ENCODE measurements at regions not wholly inside any gene's neighbourhood (a gene's known extent, or its start where the extent isn't known, plus 50 kb on each side); places are given as distances from the start of the nearest gene placed in this dataset.

DNA sequence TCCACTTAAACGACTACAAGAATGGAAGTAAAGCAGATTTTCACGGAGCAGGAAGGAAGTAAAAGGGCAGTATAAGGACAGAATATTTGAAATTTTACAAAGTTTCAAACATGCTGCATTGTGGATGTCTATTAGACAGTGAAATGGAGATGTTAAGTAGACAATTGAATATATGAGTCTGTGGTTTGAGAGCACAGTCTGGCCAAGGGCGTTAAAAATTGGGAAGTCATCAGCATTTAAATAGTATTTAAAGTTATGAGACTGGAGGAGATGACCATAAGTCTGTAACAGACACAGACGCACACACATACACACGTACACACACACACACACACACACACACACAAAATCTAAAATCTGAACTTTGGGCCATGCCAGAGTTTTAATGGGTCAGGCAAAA lies 935.9 kb downstream of the EPHA3 start:
- DNase-seq (ENCODE audit: unreplicated experiment), result no peak
- H3K4me3 Mint-ChIP-seq (ENCODE audit: unreplicated experiment), result no peak overlapping the region
- no peaks in the 10 kb centered on the region for H3K4me1 Mint-ChIP-seq (ENCODE audit: insufficient read depth, unreplicated experiment)
- ChIA-PET POLR2A (no interaction called here), CTCF (no interaction called here)
- no TSS peak for BruUV-seq (replicated peaks)
- H3K9me3 Mint-ChIP-seq (ENCODE audit: unreplicated experiment), result no peaks in the 10 kb centered on the region
- intact Hi-C loops (cut with micrococcal nuclease), result no loop called here
- H3K27ac Mint-ChIP-seq (ENCODE audit: low read depth, unreplicated experiment), result no peak overlapping the region
- TF ChIP-seq, protein P1, sequence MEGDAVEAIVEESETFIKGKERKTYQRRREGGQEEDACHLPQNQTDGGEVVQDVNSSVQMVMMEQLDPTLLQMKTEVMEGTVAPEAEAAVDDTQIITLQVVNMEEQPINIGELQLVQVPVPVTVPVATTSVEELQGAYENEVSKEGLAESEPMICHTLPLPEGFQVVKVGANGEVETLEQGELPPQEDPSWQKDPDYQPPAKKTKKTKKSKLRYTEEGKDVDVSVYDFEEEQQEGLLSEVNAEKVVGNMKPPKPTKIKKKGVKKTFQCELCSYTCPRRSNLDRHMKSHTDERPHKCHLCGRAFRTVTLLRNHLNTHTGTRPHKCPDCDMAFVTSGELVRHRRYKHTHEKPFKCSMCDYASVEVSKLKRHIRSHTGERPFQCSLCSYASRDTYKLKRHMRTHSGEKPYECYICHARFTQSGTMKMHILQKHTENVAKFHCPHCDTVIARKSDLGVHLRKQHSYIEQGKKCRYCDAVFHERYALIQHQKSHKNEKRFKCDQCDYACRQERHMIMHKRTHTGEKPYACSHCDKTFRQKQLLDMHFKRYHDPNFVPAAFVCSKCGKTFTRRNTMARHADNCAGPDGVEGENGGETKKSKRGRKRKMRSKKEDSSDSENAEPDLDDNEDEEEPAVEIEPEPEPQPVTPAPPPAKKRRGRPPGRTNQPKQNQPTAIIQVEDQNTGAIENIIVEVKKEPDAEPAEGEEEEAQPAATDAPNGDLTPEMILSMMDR (IDR thresholded peaks at IDR 0.05; ENCODE audit: unreplicated experiment), result no peak
- no peaks in the 10 kb centered on the region for H3K27me3 Mint-ChIP-seq (ENCODE audit: insufficient read depth, unreplicated experiment)
- no peaks in the 10 kb centered on the region for H3K36me3 Mint-ChIP-seq (ENCODE audit: insufficient read depth, unreplicated experiment)

DNA sequence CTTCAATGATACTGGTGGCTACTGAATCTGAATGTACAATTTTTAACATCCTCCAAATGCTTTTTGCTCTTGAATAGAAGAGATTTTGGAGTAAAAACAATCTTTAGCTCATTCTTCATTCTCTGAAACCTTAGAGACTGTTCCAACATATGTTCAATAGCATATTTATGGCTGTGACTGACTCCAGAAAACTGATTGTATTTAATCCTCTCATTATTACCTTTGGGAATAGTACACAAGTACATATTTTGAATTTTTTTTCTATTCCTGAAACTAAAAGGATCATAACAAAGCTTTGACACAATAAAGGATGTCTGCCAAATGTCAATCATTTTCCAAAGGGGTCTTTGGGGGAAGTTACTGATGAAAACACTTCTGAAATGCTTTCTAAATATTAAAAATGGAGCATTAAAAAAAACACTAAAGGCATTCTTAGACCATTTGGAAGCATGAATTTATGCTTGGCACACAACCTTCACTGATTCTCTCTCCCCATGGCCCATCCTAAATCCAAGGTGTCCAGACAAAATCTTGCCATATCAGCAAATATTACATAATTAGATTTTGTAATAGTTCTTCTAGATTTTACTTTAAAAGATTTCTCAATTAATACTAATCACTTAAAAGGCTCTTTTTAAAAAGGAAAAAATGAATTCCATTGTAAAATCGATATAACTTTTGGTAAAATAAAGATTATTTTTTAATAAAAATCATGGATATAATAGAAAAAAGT lies 936.8 kb downstream of the EPHA3 start:
- DNase-seq (ENCODE audit: unreplicated experiment), result no peak
- intact Hi-C loops (cut with micrococcal nuclease), result no loop called here
- ChIA-PET CTCF (no interaction called here), POLR2A (no interaction called here)
- no peaks in the 10 kb centered on the region for H3K4me1 Mint-ChIP-seq (ENCODE audit: insufficient read depth, unreplicated experiment)
- no peak overlapping the region for H3K4me3 Mint-ChIP-seq (ENCODE audit: unreplicated experiment)
- H3K36me3 Mint-ChIP-seq (ENCODE audit: insufficient read depth, unreplicated experiment), result no peaks in the 10 kb centered on the region
- TF ChIP-seq, protein P1 (IDR thresholded peaks at IDR 0.05; ENCODE audit: unreplicated experiment), result no peak
- no TSS peak for BruUV-seq (replicated peaks)
- no peak overlapping the region for H3K27ac Mint-ChIP-seq (ENCODE audit: low read depth, unreplicated experiment)
- H3K9me3 Mint-ChIP-seq (ENCODE audit: unreplicated experiment), result no peaks in the 10 kb centered on the region
- H3K27me3 Mint-ChIP-seq (ENCODE audit: insufficient read depth, unreplicated experiment), result no peaks in the 10 kb centered on the region

DNA sequence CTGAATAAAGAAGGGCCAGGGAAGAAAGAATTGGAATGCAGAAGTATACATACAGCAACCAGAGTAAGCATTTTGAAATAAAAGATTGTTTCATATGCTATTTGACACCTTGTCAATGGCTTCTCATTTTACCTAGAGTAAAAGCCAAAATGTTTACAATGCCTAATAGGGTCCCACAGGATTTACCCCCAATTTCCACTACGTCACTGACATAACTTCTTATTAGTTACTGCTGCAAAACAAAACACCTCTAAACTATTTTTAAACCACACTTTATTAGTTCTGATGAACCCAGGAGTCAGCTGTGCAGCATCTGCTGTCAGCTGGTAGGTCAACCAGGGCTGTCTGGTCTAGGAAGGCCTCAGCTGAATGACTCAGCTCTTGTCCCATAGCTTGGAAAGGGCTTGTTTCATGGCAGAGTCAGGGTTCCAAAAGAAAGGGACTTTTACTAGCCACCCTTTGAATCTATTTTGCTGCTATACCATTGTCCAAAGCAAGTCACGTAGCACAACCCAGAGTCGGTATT lies 945.1 kb downstream of the EPHA3 start:
- Mint-ChIP-seq H3K9me3 (ENCODE audit: unreplicated experiment) (no peaks in the 10 kb centered on the region), H3K27ac (ENCODE audit: low read depth, unreplicated experiment) (no peak overlapping the region), H3K4me3 (ENCODE audit: unreplicated experiment) (no peak overlapping the region), H3K4me1 (ENCODE audit: insufficient read depth, unreplicated experiment) (no peaks in the 10 kb centered on the region), H3K27me3 (ENCODE audit: insufficient read depth, unreplicated experiment) (no peaks in the 10 kb centered on the region), H3K36me3 (ENCODE audit: insufficient read depth, unreplicated experiment) (no peaks in the 10 kb centered on the region)
- no peak for DNase-seq (ENCODE audit: unreplicated experiment)
- no TSS peak for BruUV-seq (replicated peaks)
- TF ChIP-seq, protein P1 (IDR thresholded peaks at IDR 0.05; ENCODE audit: unreplicated experiment), result no peak
- ChIA-PET CTCF (interaction anchor here (0.5 to 0.6 kb wide), 2 partner anchors 233 to 478 kb away, joined by 3 read pairs; no protein-coding TSS in a partner anchor), POLR2A (no interaction called here)
- intact Hi-C loops (cut with micrococcal nuclease), result no loop called here

DNA sequence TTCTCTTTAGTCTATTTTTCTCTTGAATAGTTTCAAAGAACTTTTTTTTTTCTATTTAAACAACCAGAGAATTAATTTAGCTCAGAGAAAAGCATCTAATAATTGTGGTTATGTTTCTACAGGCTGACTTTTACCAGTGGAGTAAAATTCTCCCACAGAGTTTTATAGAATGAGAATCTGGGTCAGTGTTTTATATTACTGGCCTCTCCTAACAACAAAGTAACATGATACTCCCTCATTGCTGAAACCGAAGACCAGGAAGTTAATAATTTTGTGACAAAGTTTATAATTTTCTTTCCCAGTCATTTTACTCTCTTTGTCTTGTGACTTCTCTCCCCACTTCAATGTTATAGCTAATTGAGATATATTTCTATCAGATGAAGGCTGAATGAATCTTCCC lies 946.9 kb downstream of the EPHA3 start:
- no peak for DNase-seq (ENCODE audit: unreplicated experiment)
- H3K4me1 Mint-ChIP-seq (ENCODE audit: insufficient read depth, unreplicated experiment), result no peaks in the 10 kb centered on the region
- no peaks in the 10 kb centered on the region for H3K9me3 Mint-ChIP-seq (ENCODE audit: unreplicated experiment)
- ChIA-PET POLR2A (no interaction called here), CTCF (interaction anchor here (0.6 kb wide), 1 partner anchor 1873 kb away, joined by 3 read pairs; no protein-coding TSS in a partner anchor)
- no peak overlapping the region for H3K27ac Mint-ChIP-seq (ENCODE audit: low read depth, unreplicated experiment)
- intact Hi-C loops (cut with micrococcal nuclease), result no loop called here
- TF ChIP-seq, protein P1 (IDR thresholded peaks at IDR 0.05; ENCODE audit: unreplicated experiment), result no peak
- no peaks in the 10 kb centered on the region for H3K36me3 Mint-ChIP-seq (ENCODE audit: insufficient read depth, unreplicated experiment)
- no peaks in the 10 kb centered on the region for H3K27me3 Mint-ChIP-seq (ENCODE audit: insufficient read depth, unreplicated experiment)
- no TSS peak for BruUV-seq (replicated peaks)
- H3K4me3 Mint-ChIP-seq (ENCODE audit: unreplicated experiment), result no peak overlapping the region
